Activated CD4-positive, alpha-beta T cell treated with anti-CD3 and anti-CD28 coated beads, Interleukin-2, amount 10 ng/mL, durations not matched to agents 24 days and 14 days (primary cell): ENCODE measurements at regions not wholly inside any gene's neighbourhood (a gene's known extent, or its start where the extent isn't known, plus 50 kb on each side); places are given as distances from the start of the nearest gene placed in this dataset.

Experiments
- DNase-seq: peaks from one replicate; pipeline ENCODE4 v3.0.0; 2022
- H3K27ac Mint-ChIP-seq: one replicate; pipeline ENCODE4 v1.8.0; 2022; ENCODE audit warnings: mild to moderate bottlenecking, mixed read lengths
- H3K27me3 Mint-ChIP-seq: one replicate; pipeline ENCODE4 v1.8.0; 2022; ENCODE audit warnings: mixed read lengths
- H3K36me3 Mint-ChIP-seq: one replicate; pipeline ENCODE4 v1.8.0; 2022; ENCODE audit warnings: low read depth, mild to moderate bottlenecking, mixed read lengths
- H3K4me1 Mint-ChIP-seq: one replicate; pipeline ENCODE4 v1.8.0; 2021; ENCODE audit warnings: mixed read lengths
- H3K4me3 Mint-ChIP-seq: one replicate; pipeline ENCODE4 v1.8.0; 2022; ENCODE audit warnings: mild to moderate bottlenecking, moderate library complexity, mixed read lengths
- H3K9me3 Mint-ChIP-seq: one replicate; pipeline ENCODE4 v1.8.0; 2021; ENCODE audit warnings: mixed read lengths
- intact Hi-C: fragments of 100-400 bp; cut with micrococcal nuclease; formaldehyde crosslinking; loops from one replicate; pipeline ENCODE4 v1.15.1; 2023

DNA sequence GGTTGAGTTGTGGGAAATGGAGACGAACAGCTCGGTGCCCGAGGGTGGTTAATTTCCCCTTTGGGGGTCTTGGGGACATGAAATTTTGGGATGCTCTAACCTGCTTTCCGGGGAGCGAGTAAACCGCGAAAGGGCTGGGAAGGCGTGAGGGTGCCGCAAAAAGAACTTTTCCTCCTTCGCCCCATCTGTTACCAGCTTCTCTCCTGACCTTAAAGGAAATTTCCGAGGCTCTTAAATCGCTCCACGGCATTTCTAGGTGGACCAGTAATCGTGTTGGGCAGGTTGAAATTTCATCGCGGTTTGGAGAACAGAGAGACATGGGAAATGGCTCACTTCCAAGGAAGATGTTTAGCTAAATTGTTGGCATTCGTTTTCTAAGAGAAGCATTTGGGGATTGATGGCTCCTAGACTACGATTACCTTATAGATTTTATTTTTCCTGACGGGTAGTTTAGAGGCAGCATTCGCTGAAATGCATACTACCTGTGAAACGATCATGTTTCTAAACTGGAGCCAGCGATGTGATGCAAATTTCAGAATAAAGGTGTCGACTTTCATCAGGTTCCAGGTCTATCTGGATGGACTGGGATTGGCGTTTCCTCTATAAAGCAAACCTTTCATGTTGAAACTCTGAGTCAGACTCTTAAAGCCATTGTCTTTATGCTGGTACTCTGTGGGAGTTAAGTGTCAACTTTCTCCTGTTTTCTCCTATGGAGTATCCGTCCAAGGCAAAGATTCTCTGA, 414.5 kb downstream of the PCNX1 start:
- Mint-ChIP-seq H3K36me3 (peaks cover 21% of the 10 kb centered on the region), H3K9me3 (no peaks in the 10 kb centered on the region), H3K27me3 (no peaks in the 10 kb centered on the region), H3K4me1 (peaks cover 52% of the 10 kb centered on the region), H3K27ac (peak overlapping the region; percentile 94), H3K4me3 (peak overlapping the region; percentile 96)
- peak; percentile 70 for DNase-seq
- intact Hi-C loops, result loop anchor here (1.0 to 10.0 kb wide), 10 partner anchors 81 to 533 kb away; no protein-coding TSS in a partner anchor

DNA sequence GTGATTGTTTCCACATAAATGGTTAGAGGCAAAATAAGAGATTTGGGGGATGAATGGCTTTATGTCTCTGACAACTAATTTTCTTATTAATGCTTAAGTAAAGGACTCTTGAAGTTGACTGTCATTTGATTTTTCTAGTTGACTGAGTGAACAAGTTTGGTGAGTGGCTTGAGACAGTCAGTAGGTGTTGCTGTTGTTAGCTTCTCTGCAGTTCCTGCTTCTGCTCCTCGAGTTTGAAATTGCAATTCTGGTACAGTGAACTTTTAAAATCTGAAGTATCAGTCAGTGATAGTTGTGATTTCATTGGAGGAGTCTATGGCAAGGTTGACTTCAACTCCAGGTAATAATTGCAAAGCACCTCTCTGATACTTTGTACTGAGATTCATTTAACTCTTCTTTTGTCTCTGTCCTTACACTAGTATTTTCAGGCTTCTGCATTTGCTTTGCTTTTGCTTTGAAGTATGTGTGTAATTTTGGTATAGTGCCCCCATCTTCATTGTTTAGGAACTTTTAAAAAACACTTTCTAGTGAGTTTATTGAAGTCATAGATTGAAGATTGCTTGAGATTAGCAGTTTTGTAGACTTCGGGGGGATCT, 415.5 kb downstream of the PCNX1 start:
- Mint-ChIP-seq H3K9me3 (no peaks in the 10 kb centered on the region), H3K4me1 (peaks cover 55% of the 10 kb centered on the region), H3K36me3 (peaks cover 24% of the 10 kb centered on the region), H3K4me3 (peak overlapping the region; percentile 96), H3K27ac (peak overlapping the region; percentile 62), H3K27me3 (no peaks in the 10 kb centered on the region)
- intact Hi-C loops, result loop anchor here (1.0 to 10.0 kb wide), 9 partner anchors 80 to 532 kb away; no protein-coding TSS in a partner anchor
- peak; percentile 76 for DNase-seq

DNA sequence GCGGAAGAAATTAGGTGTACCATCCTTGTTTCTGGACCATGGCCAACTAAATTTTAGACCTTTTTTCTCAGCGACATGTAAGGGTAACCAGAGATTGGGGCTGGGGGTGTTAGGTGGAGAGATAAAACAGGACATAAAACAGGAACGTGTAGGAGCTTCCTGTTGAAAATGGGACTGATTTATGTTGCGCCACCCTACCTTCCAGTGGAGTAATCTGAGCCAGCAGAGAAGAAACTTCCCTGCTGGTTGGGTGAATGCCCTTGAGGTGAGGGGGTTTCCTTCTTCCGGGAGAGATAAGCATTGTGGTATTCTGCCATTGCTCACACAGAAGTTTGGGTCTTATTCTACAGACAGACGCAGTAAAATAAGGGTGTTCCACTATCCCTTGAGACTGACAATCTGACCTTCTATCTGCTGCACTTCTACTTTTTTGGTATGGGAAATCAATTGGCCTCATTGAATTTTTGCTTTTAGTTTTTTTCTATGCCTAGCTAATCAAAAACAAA, 417.6 kb downstream of the PCNX1 start:
- intact Hi-C loops, result loop anchor here (1.0 to 10.0 kb wide), 10 partner anchors 7 to 530 kb away; no protein-coding TSS in a partner anchor
- Mint-ChIP-seq H3K9me3 (no peaks in the 10 kb centered on the region), H3K4me3 (peak overlapping the region; percentile 71), H3K27me3 (no peaks in the 10 kb centered on the region), H3K4me1 (peaks cover 63% of the 10 kb centered on the region), H3K27ac (peak overlapping the region; percentile 79), H3K36me3 (peaks cover 28% of the 10 kb centered on the region)
- peak; percentile 87 for DNase-seq

DNA sequence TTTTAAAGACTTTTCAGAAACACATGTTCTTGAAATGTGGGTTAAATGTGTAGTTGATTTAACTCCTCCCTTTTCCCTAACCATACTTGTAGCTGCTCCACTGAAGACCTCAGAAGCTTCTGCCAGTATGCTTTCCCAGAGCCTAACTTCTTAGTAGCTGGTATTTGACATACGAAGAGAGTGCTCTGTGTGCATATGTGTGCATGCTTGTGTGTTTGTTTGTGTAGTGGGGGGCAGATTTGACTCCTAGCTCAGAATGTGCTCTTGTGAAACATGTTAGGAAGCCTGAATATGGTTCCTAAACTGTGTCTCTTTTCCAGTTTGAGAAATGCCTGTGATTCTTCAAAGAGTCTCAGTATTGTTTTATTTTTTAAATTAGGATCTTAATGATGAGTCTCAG, 420.4 kb downstream of the PCNX1 start:
- Mint-ChIP-seq H3K9me3 (no peaks in the 10 kb centered on the region), H3K27me3 (no peaks in the 10 kb centered on the region), H3K27ac (no peak overlapping the region), H3K36me3 (peaks cover 40% of the 10 kb centered on the region), H3K4me1 (peaks cover 78% of the 10 kb centered on the region), H3K4me3 (peak overlapping the region; percentile 10)
- intact Hi-C loops, result loop anchor here (10.0 kb wide), 2 partner anchors 443 to 527 kb away; no protein-coding TSS in a partner anchor
- no peak for DNase-seq

DNA sequence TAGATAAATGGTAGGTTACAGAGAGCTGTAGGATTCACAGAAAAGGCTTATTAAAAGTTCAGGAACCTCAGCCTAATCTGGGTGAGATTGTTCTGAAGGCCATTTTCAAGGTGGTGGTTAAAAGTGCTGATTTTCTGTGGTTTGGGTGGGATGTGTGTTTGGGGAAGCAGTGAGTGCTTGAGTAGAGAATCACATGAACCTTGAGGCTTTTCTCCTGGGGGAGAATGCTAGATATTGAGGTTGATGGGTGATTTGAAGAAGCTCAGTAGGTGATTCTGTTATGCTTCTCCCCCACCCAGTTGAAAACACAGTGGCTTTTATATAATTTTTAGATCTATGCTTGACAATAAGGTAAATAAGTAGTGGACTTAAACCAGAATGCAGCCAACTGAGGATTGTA, 420.9 kb downstream of the PCNX1 start:
- Mint-ChIP-seq H3K36me3 (peaks cover 37% of the 10 kb centered on the region), H3K4me3 (peak overlapping the region; percentile 10), H3K27me3 (no peaks in the 10 kb centered on the region), H3K27ac (peak overlapping the region; percentile 9), H3K4me1 (peaks cover 76% of the 10 kb centered on the region), H3K9me3 (peaks cover 1% of the 10 kb centered on the region)
- intact Hi-C loops, result loop anchor here (10.0 kb wide), 2 partner anchors 443 to 527 kb away; no protein-coding TSS in a partner anchor
- DNase-seq, result peak; percentile 62

DNA sequence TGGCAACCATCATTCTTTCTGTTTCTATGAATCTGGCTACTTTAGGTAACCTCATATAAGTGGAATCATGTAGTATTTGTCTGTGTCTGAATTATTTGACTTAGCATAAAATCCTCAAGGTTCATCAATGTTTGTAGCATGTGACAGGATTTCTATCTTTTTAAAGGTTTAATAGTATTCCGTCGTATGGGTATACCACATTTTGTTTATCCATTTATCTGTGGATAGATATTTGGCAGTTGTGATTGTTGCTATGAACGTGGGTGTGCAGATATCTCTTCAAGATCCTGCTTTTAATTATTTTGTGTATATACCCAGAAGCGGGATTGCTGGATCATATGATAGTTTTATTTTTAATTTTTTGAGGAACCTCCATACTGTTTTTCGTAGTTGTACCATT, 421.7 kb downstream of the PCNX1 start:
- H3K36me3 Mint-ChIP-seq, result peaks cover 40% of the 10 kb centered on the region
- H3K4me3 Mint-ChIP-seq, result no peak overlapping the region
- intact Hi-C loops, result loop anchor here (10.0 kb wide), 2 partner anchors 444 to 526 kb away; no protein-coding TSS in a partner anchor
- H3K27ac Mint-ChIP-seq, result no peak overlapping the region
- H3K27me3 Mint-ChIP-seq, result no peaks in the 10 kb centered on the region
- DNase-seq, result no peak
- peaks cover 8% of the 10 kb centered on the region for H3K9me3 Mint-ChIP-seq
- H3K4me1 Mint-ChIP-seq, result peaks cover 77% of the 10 kb centered on the region

DNA sequence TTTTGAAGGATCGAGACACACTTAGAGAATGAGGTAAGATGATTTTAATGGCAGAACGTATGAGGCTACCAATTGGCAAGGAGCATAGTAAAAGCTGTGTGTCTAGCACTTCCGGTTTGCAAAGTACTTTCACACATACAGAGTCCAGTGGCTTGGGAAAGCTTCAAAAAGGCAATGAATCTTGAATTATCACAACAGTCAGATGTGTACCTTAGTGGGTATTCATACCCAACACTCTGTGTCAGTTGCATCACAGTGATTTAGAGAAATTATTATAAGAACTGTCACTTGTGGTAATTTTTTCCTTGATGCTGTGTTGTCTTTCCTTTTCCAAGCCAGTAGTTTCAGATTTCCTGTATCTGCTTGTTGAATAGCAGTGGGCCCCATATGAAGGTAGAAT, 424.1 kb downstream of the PCNX1 start:
- Mint-ChIP-seq H3K27me3 (no peaks in the 10 kb centered on the region), H3K9me3 (peaks cover 8% of the 10 kb centered on the region), H3K4me3 (peak overlapping the region; percentile 23), H3K27ac (peak overlapping the region; percentile 92), H3K36me3 (peaks cover 42% of the 10 kb centered on the region), H3K4me1 (peaks cover 55% of the 10 kb centered on the region)
- intact Hi-C loops, result loop anchor here (5.0 kb wide), 1 partner anchor 41 kb away; no protein-coding TSS in a partner anchor
- DNase-seq, result no peak

DNA sequence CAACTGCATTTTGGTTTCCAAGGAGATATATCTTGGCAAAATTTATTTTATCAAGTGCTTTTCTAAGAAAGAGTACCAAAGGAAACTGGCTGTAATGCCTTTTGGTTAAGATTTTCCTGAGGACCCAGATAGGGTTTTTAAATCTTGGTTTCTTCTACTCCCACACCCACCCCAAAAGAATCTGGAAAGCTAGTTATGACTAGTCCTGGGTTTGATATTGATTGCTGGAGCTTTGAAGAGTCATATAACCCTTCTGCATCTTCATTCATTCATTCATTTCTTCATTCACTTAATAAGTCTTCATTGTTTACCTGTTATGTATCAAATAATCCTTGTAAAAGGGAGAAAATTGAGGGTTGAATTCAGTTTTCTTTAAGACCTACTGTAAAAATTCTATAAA, 425.2 kb downstream of the PCNX1 start:
- Mint-ChIP-seq H3K27ac (peak overlapping the region; percentile 45), H3K9me3 (peaks cover 13% of the 10 kb centered on the region)
- DNase-seq, result no peak

DNA sequence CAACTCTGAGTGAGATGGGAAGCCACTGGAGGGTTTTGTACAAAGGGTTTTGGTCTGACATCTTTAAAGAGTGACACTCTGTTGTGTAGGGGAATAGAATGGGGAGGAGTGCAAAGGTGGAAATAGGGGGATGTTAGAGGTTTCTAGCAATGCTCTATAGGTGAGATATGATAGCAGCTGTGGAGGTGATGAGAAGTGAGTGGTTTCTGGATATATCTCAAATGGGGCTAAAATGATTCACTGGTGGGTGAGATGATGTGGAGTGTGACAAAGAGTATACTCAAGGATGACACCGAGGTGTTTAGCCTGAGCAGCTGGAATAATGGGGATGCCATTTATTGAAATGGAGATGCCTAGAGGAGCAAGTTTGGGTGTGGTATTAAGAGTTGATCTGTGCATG, 426.4 kb downstream of the PCNX1 start:
- Mint-ChIP-seq H3K4me3 (no peak overlapping the region), H3K36me3 (peaks cover 56% of the 10 kb centered on the region)
- intact Hi-C loops, result loop anchor here (2.0 to 5.0 kb wide), 2 partner anchors 39 to 77 kb away; no protein-coding TSS in a partner anchor

More for the DNA sequence above, 425.2 kb downstream of the PCNX1 start:
- intact Hi-C loops, result loop anchor here (1.0 to 5.0 kb wide), 7 partner anchors 8 to 223 kb away; partner anchors contain the start of gene SIPA1L1
- Mint-ChIP-seq H3K4me1 (peaks cover 57% of the 10 kb centered on the region), H3K4me3 (no peak overlapping the region), H3K27me3 (no peaks in the 10 kb centered on the region), H3K36me3 (peaks cover 51% of the 10 kb centered on the region)

DNA sequence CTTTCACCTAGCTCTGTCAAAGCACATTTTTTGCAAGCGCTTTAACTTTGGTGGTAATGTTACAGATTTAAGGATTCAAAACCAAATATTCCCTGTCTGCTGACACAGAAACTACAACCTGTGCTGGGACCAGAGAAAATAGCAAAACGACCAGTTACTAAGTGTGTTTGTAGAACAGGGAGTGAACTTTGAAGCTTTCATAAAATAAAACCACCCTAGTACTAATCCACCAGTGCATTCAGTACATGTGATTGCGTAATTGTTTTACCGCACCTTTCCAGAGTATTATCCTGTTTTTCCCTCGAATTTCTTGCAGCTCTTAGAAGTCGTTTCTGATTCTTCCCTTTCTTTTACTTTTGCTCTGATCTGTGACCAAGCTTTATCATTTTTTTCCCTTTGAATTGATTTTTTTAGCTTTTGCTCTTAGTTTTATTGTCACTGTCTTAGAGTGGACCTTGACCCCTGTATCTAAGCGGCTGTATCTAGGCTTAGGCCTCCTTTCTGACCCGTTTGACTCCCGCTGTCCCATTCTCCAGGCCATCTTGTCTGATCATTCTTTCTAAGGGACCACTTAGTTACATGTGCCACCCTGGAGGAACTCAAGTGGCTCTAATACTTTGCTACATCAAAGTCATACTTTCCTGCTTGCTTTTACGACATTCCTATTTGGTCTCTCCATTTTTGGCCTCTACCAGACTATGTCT, 429.4 kb downstream of the PCNX1 start:
- Mint-ChIP-seq H3K27me3 (no peaks in the 10 kb centered on the region), H3K27ac (no peak overlapping the region), H3K36me3 (peaks cover 49% of the 10 kb centered on the region), H3K4me3 (no peak overlapping the region), H3K9me3 (peaks cover 13% of the 10 kb centered on the region), H3K4me1 (peaks cover 31% of the 10 kb centered on the region)
- no peak for DNase-seq
- intact Hi-C loops, result no loop called here

More for the DNA sequence above, 426.4 kb downstream of the PCNX1 start:
- Mint-ChIP-seq H3K4me1 (peaks cover 44% of the 10 kb centered on the region), H3K27me3 (no peaks in the 10 kb centered on the region), H3K27ac (peak overlapping the region; percentile 54), H3K9me3 (peaks cover 13% of the 10 kb centered on the region)
- no peak for DNase-seq

DNA sequence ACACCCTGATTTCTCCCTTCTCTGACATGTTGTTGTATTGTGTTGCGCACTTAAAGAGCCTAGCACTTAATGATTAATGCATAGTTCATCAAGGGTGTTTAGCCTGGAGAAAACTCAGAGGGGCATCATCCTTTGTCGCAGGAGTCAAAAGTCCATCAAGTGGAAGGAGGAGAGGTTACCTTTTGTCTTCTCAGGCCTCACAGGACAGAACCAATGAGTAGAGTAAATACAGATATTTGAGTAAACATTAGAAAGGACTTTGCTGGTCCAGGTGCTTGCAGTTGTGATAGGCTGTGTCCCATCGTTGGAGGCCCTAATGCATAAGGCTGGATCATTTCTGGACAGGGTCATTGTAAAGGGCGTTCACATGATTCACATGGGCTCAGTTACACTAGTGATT, 430.9 kb downstream of the PCNX1 start:
- Mint-ChIP-seq H3K27me3 (no peaks in the 10 kb centered on the region), H3K4me3 (no peak overlapping the region), H3K27ac (no peak overlapping the region), H3K36me3 (peaks cover 49% of the 10 kb centered on the region), H3K9me3 (peaks cover 12% of the 10 kb centered on the region), H3K4me1 (peaks cover 22% of the 10 kb centered on the region)
- intact Hi-C loops, result no loop called here
- DNase-seq, result no peak

DNA sequence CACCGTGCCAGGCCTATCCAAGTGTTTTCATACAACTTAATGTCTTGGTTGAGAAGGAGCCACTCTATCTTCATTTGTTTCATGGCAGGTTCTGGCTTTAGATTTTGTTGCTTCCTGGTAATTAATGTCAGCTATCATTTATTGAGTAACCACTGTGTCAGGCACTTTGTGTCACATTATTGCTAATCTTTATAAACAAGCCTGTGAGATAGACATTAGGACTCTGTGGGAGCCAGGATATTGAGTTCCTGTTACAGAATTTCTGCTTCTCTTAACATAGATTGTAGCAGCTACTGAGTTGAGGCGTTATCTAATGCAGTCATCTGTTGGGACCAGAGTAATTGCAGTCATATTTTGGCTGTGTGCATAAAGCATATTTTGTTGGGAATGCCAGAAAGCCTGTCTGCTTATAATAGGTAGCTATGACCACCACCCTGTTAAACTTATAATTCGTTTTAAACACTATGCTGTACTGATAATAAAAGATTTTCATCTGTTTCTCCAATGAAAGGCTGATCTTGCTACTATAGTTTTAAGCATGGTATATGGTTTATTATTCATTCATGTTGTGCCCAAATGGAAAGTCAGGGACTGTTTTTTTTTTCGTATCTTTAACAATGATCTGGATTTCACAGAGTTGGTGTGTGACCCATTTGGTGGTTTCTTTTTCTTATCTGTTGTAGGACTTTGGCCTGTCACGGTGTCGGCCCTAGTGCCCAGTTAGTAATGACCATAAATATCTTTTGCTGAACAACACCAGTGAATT, 432.6 kb downstream of the PCNX1 start:
- no peaks in the 10 kb centered on the region for H3K27me3 Mint-ChIP-seq
- H3K9me3 Mint-ChIP-seq, result peaks cover 4% of the 10 kb centered on the region
- H3K36me3 Mint-ChIP-seq, result peaks cover 42% of the 10 kb centered on the region
- DNase-seq, result no peak
- H3K4me1 Mint-ChIP-seq, result peaks cover 15% of the 10 kb centered on the region
- intact Hi-C loops, result no loop called here
- H3K4me3 Mint-ChIP-seq, result no peak overlapping the region
- H3K27ac Mint-ChIP-seq, result no peak overlapping the region

DNA sequence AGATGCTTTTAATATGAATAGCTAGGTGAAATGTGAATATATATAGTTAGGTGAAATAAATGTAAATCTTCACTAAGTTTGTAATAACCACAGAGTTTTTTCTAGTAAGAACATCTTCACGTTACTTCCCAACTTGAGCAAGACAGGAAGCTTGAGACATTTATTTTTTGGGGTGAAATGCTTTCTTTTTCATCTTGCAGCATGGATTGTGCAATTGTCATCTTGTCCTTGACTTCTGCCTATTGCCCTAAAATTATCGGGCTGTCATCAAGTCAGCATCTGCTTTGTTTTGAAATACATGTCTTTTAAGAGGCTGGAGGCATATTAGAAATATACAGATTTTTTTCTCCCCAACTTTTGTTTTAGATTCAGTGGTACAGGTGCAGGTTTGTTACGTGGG, 433.9 kb downstream of the PCNX1 start:
- no peak for DNase-seq
- Mint-ChIP-seq H3K27me3 (no peaks in the 10 kb centered on the region), H3K4me3 (no peak overlapping the region), H3K4me1 (peaks cover 16% of the 10 kb centered on the region), H3K9me3 (peaks cover 5% of the 10 kb centered on the region), H3K36me3 (peaks cover 41% of the 10 kb centered on the region), H3K27ac (no peak overlapping the region)
- intact Hi-C loops, result no loop called here
